ENCODE measurements at regions not wholly inside any gene's neighbourhood (a gene's known extent, or its start where the extent isn't known, plus 50 kb on each side); places are given as distances from the start of the nearest gene placed in this dataset.
"Not testable (repeated sequence)": the region's sequence is repeated elsewhere in the genome, so short reads cannot be mapped to it uniquely, and the experiment has no call there.

DNA sequence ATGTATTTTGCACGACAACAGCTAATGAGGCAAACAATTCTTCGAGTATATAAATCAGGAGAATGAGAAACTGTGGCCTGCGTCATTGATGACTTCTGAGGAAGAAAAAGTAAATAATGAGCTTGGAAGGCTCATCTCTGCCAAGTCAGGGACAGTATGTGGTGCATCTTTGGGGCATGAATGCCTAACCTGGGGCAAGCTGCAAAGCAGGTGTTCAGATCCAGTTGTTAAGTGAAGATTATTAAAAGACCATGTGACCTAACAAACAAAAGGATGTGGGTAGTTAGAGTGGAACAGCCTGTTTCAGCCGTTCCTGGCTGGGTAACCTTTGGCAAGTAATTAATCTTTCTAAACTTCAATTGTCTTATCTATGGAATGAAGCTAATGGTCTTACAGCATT is 93.0 kb downstream of the LYZL2 start:
- Histone ChIP-seq H3K9me3 (ENCODE audit: control insufficient read depth in 5 of 5, low read length in 5 of 5) (no peaks in the 10 kb centered on the region), H3K27ac (ENCODE audit: low read depth, low read length) (no peak overlapping the region), H3K27me3 (ENCODE audit: control insufficient read depth in 5 of 5, insufficient read depth in 4 of 5, low read length in 5 of 5) (no peaks in the 10 kb centered on the region), H3K4me1 (ENCODE audit: control insufficient read depth in 5 of 5, insufficient read depth in 5 of 5, low read length in 5 of 5) (peaks cover 5 to 48% (median 35%) of the 10 kb centered on the region in 5 donors), H3K4me3 (ENCODE audit: low read depth in 1 of 5, low read length in 5 of 5) (no peak overlapping the region), H3K9ac (ENCODE audit: low read length in 5 of 5) (peak overlapping the region in 1 of 5 donors; percentile 35), H3K36me3 (ENCODE audit: control insufficient read depth in 5 of 5, insufficient read depth in 5 of 5, low read length in 5 of 5) (no peaks in the 10 kb centered on the region)

DNA sequence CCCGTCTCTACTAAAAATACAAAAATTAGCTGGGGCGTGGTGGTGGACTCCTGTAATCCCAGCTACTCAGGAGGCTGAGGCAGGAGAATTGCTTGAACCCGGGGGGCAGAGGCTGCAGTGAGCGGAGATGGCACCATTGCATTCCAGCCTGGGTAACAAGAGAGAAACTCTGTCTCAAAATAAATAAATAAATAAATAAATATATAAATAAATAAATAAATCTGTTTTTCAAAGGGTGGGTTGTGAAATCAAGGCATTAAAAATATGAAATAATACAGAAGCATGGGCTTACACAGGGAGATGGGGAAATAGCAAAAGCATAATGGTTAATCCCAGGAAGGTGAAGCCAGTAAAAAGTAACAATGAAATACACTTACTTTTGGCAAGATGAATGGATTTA is 93.9 kb downstream of the LYZL2 start:
- Histone ChIP-seq H3K4me3 (ENCODE audit: low read depth in 1 of 5, low read length in 5 of 5) (no peak overlapping the region), H3K9ac (ENCODE audit: low read length in 5 of 5) (no peak overlapping the region), H3K36me3 (ENCODE audit: control insufficient read depth in 5 of 5, insufficient read depth in 5 of 5, low read length in 5 of 5) (no peaks in the 10 kb centered on the region), H3K27me3 (ENCODE audit: control insufficient read depth in 5 of 5, insufficient read depth in 4 of 5, low read length in 5 of 5) (no peaks in the 10 kb centered on the region), H3K9me3 (ENCODE audit: control insufficient read depth in 5 of 5, low read length in 5 of 5) (no peaks in the 10 kb centered on the region), H3K4me1 (ENCODE audit: control insufficient read depth in 5 of 5, insufficient read depth in 5 of 5, low read length in 5 of 5) (peaks cover 1 to 43% (median 35%) of the 10 kb centered on the region in 5 donors), H3K27ac (ENCODE audit: low read depth, low read length) (no peak overlapping the region)

DNA sequence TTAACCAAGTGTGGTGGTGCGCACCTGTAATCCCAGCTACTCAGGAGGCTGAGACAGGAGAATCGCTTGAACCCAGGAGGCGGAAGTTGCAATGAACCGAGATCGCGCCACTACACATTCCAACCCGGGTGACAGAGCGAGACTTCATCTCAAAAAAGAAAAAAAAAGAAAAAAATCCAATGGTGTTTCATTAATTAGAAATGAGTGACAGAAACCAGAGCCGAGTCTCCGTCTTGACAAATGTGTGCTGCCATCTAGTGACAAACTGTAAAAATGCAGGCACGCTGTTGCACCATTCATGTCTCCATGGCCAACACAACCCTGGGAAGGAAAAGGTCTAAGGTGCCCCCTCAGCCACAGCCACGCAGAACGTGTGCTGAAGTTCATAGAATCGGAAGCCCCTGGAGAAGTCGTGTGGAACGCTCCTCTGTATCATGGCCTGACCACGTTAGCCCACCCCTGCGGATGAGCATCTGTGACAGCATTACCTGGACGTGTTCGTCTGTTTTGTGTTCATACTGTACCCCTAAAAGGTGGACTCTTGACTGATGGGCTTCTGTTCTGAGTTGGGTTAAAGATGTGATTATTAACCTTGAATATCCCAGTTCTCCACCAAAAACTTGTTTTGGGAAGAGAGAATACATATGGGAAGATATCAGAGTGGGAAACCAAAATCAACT is 94.9 kb downstream of the LYZL2 start:
- Histone ChIP-seq H3K27ac (ENCODE audit: low read depth, low read length) (no peak overlapping the region), H3K9me3 (ENCODE audit: control insufficient read depth in 5 of 5, low read length in 5 of 5) (no peaks in the 10 kb centered on the region), H3K27me3 (ENCODE audit: control insufficient read depth in 5 of 5, insufficient read depth in 4 of 5, low read length in 5 of 5) (no peaks in the 10 kb centered on the region), H3K9ac (ENCODE audit: low read length in 5 of 5) (no peak overlapping the region), H3K4me1 (ENCODE audit: control insufficient read depth in 5 of 5, insufficient read depth in 5 of 5, low read length in 5 of 5) (peaks cover 1 to 43% (median 35%) of the 10 kb centered on the region in 5 donors), H3K4me3 (ENCODE audit: low read depth in 1 of 5, low read length in 5 of 5) (no peak overlapping the region), H3K36me3 (ENCODE audit: control insufficient read depth in 5 of 5, insufficient read depth in 5 of 5, low read length in 5 of 5) (no peaks in the 10 kb centered on the region)

DNA sequence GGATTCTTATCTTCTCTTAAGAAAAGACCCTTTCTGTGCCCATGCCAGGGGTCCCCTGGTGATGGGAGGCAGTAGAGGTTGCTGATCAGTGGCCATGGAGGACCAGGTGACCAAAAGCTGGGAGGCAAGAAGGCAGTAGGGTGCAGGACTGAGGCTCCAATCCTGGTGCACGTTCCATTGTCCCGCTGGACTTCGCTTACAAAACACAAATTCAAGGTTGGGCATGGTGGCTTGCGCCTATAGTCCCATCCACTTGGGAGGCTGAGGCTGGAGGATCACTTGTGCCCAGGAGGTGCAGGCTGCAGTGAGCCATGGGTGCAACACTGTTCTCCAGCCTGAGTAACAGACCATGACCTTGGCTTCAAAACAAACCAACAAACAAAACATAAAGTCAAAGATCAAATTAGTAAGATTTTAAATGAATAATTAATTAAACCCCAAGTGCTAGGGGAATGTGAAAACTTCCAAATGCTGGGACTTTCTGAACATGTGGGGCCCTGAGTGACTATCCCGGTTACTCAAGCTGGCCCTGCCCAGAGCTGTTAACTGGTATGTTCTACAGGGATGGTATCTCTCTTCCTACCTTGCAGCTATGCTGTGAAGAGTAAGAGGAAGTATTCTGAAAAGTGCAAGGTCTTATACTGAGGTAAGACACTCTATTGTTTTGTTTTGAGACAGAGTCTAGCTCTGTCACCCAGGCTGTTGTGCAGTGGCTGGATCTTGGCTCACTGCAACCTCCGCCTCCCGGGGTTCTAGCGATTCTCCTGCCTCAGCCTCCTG is 97.6 kb downstream of the LYZL2 start:
- no peaks in the 10 kb centered on the region for H3K27me3 ChIP-seq (ENCODE audit: control insufficient read depth in 5 of 5, insufficient read depth in 4 of 5, low read length in 5 of 5)
- H3K4me3 ChIP-seq (ENCODE audit: low read depth in 1 of 5, low read length in 5 of 5), result no peak overlapping the region
- peaks cover 1 to 29% (median 18%) of the 10 kb centered on the region in 5 donors for H3K4me1 ChIP-seq (ENCODE audit: control insufficient read depth in 5 of 5, insufficient read depth in 5 of 5, low read length in 5 of 5)
- H3K9ac ChIP-seq (ENCODE audit: low read length in 5 of 5), result no peak overlapping the region
- H3K36me3 ChIP-seq (ENCODE audit: control insufficient read depth in 5 of 5, insufficient read depth in 5 of 5, low read length in 5 of 5), result no peaks in the 10 kb centered on the region
- no peak overlapping the region for H3K27ac ChIP-seq (ENCODE audit: low read depth, low read length)
- H3K9me3 ChIP-seq (ENCODE audit: control insufficient read depth in 5 of 5, low read length in 5 of 5), result no peaks in the 10 kb centered on the region

DNA sequence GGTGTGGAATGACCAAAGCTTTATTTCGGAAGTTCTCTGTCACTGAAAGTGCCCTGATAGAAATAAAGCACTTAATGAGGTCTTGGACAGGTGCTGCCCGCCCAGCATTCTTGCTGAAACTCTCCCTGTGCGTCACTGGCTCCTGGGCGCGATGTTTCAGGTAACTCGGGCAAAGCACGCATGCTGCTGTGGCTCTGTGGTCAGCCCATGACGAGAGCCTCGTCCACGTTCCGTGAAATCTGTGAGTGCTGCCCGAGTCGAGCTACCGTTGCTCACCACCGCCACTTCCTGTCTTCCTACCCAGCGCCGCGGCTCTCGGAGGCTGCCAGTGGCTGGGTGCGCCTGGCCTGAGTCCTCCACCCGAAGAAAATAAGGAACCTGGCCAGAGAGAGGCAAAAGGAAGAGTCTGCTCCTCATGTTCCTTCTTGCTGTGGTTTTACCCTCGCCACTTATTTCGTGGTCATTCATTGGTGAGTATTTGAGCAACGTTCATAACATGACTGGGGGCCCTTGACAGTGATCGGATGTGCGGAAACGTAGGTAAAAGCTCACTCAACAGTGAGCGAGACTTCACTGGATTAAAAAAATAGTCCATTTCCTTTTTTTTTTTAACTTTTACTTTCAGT is 95.5 kb downstream of the MAP3K8 start:
- Histone ChIP-seq H3K27ac (ENCODE audit: low read depth, low read length) (no peak overlapping the region), H3K4me3 (ENCODE audit: low read depth in 1 of 5, low read length in 5 of 5) (peak overlapping the region in 1 of 5 donors; percentile 27), H3K36me3 (ENCODE audit: control insufficient read depth in 5 of 5, insufficient read depth in 5 of 5, low read length in 5 of 5) (no peaks in the 10 kb centered on the region), H3K27me3 (ENCODE audit: control insufficient read depth in 5 of 5, insufficient read depth in 4 of 5, low read length in 5 of 5) (no peaks in the 10 kb centered on the region), H3K9ac (ENCODE audit: low read length in 5 of 5) (no peak overlapping the region), H3K4me1 (ENCODE audit: control insufficient read depth in 5 of 5, insufficient read depth in 5 of 5, low read length in 5 of 5) (peaks cover 0 to 16% (median 5%) of the 10 kb centered on the region in 5 donors), H3K9me3 (ENCODE audit: control insufficient read depth in 5 of 5, low read length in 5 of 5) (no peaks in the 10 kb centered on the region)

DNA sequence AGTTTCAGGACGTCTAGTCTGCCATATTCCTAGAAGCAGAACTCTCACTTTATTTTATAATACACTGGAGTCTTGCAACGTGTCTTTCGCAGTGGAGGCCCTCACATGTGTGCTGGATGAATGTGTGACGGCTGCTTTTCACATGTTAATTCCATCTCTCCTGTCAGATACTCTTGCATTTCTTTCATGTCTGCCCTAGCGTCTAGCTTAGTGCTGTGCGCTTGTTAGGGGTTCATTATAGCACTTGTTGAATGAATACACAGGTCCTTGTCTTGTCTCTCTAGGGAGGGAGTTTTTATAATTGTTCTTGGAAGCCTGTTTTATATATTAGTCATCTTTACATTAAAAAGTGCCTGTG is 94.4 kb downstream of the MAP3K8 start:
- Histone ChIP-seq H3K4me1 (ENCODE audit: control insufficient read depth in 5 of 5, insufficient read depth in 5 of 5, low read length in 5 of 5) (peaks cover 0 to 15% (median 5%) of the 10 kb centered on the region in 5 donors), H3K27me3 (ENCODE audit: control insufficient read depth in 5 of 5, insufficient read depth in 4 of 5, low read length in 5 of 5) (no peaks in the 10 kb centered on the region), H3K4me3 (ENCODE audit: low read depth in 1 of 5, low read length in 5 of 5) (no peak overlapping the region), H3K9me3 (ENCODE audit: control insufficient read depth in 5 of 5, low read length in 5 of 5) (no peaks in the 10 kb centered on the region), H3K36me3 (ENCODE audit: control insufficient read depth in 5 of 5, insufficient read depth in 5 of 5, low read length in 5 of 5) (no peaks in the 10 kb centered on the region), H3K9ac (ENCODE audit: low read length in 5 of 5) (no peak overlapping the region), H3K27ac (ENCODE audit: low read depth, low read length) (no peak overlapping the region)

DNA sequence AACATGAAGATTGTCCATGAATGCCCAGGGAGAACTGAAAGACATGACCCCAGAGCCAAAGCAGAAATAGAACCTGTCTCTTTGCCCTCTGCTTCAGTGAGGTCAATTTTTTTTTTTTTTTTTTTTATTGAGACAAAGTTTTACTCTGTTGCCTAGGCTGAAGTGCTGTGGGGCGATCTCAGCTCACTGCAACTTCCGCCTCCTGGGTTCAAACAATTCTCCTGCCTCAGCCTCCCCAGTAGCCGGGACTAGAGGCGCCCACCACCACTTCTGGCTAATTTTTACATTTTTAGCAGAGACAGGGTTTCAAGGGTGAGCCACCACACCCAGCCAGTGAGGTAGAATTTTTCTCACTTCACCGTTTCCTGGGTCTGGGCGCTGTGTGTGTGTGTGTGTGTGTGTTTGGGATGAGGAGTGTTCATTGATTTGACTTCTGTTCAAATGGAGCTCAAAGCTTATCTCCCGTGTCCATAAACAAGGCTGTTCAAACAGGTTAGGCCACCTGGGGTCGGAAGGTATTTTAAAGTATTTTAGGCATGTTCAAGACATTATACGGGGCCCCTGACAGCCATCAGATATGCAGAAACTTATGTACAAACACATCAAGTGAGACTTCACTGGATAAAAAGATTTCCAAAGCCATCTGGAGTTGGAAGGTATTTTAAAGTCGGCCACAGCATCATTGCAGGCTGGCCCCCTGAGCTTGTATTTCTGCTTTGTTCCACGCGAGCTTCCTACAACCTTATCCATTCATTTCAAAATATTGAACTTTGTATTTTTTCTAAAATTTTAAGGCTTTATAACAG is 93.8 kb downstream of the MAP3K8 start:
- Histone ChIP-seq H3K27ac (ENCODE audit: low read depth, low read length) (no peak overlapping the region), H3K4me3 (ENCODE audit: low read depth in 1 of 5, low read length in 5 of 5) (no peak overlapping the region), H3K4me1 (ENCODE audit: control insufficient read depth in 5 of 5, insufficient read depth in 5 of 5, low read length in 5 of 5) (peaks cover 0 to 13% (median 3%) of the 10 kb centered on the region in 5 donors), H3K9me3 (ENCODE audit: control insufficient read depth in 5 of 5, low read length in 5 of 5) (no peaks in the 10 kb centered on the region), H3K36me3 (ENCODE audit: control insufficient read depth in 5 of 5, insufficient read depth in 5 of 5, low read length in 5 of 5) (no peaks in the 10 kb centered on the region), H3K27me3 (ENCODE audit: control insufficient read depth in 5 of 5, insufficient read depth in 4 of 5, low read length in 5 of 5) (no peaks in the 10 kb centered on the region), H3K9ac (ENCODE audit: low read length in 5 of 5) (no peak overlapping the region)

DNA sequence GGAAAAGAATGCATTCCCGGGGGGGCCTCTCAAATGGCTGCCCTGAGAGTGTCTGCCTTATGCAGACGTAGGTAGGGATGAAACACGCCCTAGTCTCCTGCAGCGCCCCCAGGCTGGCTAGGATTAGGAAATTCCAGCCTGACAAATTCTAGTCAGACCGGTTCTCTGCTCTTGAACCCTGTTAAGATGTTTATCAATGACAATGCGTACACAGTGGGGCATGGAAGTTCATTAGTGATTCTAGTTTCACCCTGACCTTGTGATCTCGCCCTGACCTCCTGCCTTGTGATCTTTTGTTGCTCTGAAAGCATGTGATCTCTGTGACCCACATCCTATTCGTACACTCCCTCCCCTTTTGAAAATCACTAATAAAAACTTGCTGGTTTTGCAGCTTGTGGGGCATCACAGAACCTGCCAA is 88.7 kb downstream of the MAP3K8 start:
- H3K9ac ChIP-seq (ENCODE audit: low read length in 5 of 5); H3K4me1 ChIP-seq (ENCODE audit: control insufficient read depth in 5 of 5, insufficient read depth in 5 of 5, low read length in 5 of 5); H3K27ac ChIP-seq (ENCODE audit: low read depth, low read length); H3K27me3 ChIP-seq (ENCODE audit: control insufficient read depth in 5 of 5, insufficient read depth in 4 of 5, low read length in 5 of 5); H3K9me3 ChIP-seq (ENCODE audit: control insufficient read depth in 5 of 5, low read length in 5 of 5); H3K36me3 ChIP-seq (ENCODE audit: control insufficient read depth in 5 of 5, insufficient read depth in 5 of 5, low read length in 5 of 5); H3K4me3 ChIP-seq (ENCODE audit: low read depth in 1 of 5, low read length in 5 of 5): not testable (repeated sequence)

DNA sequence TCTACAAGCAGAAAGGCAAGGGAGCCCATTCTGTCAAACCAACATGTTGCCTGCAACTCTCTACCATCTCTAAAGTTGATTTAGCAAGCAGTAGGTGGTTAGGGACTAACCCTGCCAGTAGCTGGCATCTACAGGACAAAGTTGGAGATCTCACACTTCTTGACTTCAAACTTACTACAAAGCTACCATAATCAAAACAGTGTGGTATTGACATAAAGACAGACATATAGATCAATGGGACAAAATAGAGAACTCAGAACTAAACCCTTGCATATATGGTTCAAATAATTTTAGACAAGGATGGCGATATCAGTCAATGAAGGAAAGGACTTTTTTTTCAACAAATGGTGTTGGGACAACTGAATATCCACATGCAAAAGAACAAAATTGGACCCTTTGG is 84.9 kb downstream of the MAP3K8 start:
- Histone ChIP-seq H3K36me3 (ENCODE audit: control insufficient read depth in 5 of 5, insufficient read depth in 5 of 5, low read length in 5 of 5) (no peaks in the 10 kb centered on the region), H3K27me3 (ENCODE audit: control insufficient read depth in 5 of 5, insufficient read depth in 4 of 5, low read length in 5 of 5) (no peaks in the 10 kb centered on the region), H3K4me3 (ENCODE audit: low read depth in 1 of 5, low read length in 5 of 5) (no peak overlapping the region), H3K4me1 (ENCODE audit: control insufficient read depth in 5 of 5, insufficient read depth in 5 of 5, low read length in 5 of 5) (no peaks in the 10 kb centered on the region), H3K9me3 (ENCODE audit: control insufficient read depth in 5 of 5, low read length in 5 of 5) (peaks cover 0 to 9% (median 5%) of the 10 kb centered on the region in 5 donors), H3K27ac (ENCODE audit: low read depth, low read length) (no peak overlapping the region), H3K9ac (ENCODE audit: low read length in 5 of 5) (no peak overlapping the region)
